ENCODE measurements at regions not wholly inside any gene's neighbourhood (a gene's known extent, or its start where the extent isn't known, plus 50 kb on each side); places are given as distances from the start of the nearest gene placed in this dataset.

GRCh38 chr11:43574411-43574810 lies 106.1 kb upstream of the HSD17B12 start:
- H3K27me3 ChIP-seq (ENCODE audit: control insufficient read depth in 3 of 3, insufficient read depth in 3 of 3, low read length in 3 of 3), result peaks cover 62 to 78% (median 71%) of the 10 kb centered on the region in 3 donors
- no peak overlapping the region for H3K27ac ChIP-seq (ENCODE audit: low read depth, low read length)
- no peak overlapping the region for H3K4me3 ChIP-seq (ENCODE audit: low read length in 3 of 3)

GRCh38 chr11:43574949-43575912 lies 105.3 kb upstream of the HSD17B12 start:
- Histone ChIP-seq H3K27me3 (ENCODE audit: control insufficient read depth in 3 of 3, insufficient read depth in 3 of 3, low read length in 3 of 3) (peaks cover 67 to 78% (median 75%) of the 10 kb centered on the region in 3 donors), H3K4me1 (ENCODE audit: control insufficient read depth in 3 of 3, insufficient read depth in 3 of 3, low read length in 3 of 3) (peaks cover 30 to 48% (median 37%) of the 10 kb centered on the region in 3 donors), H3K27ac (ENCODE audit: low read depth, low read length) (no peak overlapping the region), H3K36me3 (ENCODE audit: control insufficient read depth in 3 of 3, insufficient read depth in 3 of 3, low read length in 3 of 3) (no peaks in the 10 kb centered on the region), H3K9ac (ENCODE audit: low read depth in 1 of 3, low read length in 3 of 3) (peak overlapping the region in 1 of 3 donors; percentile 60), H3K4me3 (ENCODE audit: low read length in 3 of 3) (peak overlapping the region; percentile 45 to 62 (median 61)), H3K9me3 (ENCODE audit: control insufficient read depth in 3 of 3, low read length in 3 of 3) (no peaks in the 10 kb centered on the region)

More at GRCh38 chr11:43574411-43574810, 106.1 kb upstream of the HSD17B12 start:
- Histone ChIP-seq H3K9ac (ENCODE audit: low read depth in 1 of 3, low read length in 3 of 3) (no peak overlapping the region), H3K9me3 (ENCODE audit: control insufficient read depth in 3 of 3, low read length in 3 of 3) (no peaks in the 10 kb centered on the region), H3K4me1 (ENCODE audit: control insufficient read depth in 3 of 3, insufficient read depth in 3 of 3, low read length in 3 of 3) (peaks cover 27 to 41% (median 33%) of the 10 kb centered on the region in 3 donors), H3K36me3 (ENCODE audit: control insufficient read depth in 3 of 3, insufficient read depth in 3 of 3, low read length in 3 of 3) (no peaks in the 10 kb centered on the region)

- Histone ChIP-seq H3K4me1 (ENCODE audit: control insufficient read depth in 3 of 3, insufficient read depth in 3 of 3, low read length in 3 of 3) (peaks cover 33 to 54% (median 43%) of the 10 kb centered on the region in 3 donors), H3K4me3 (ENCODE audit: low read length in 3 of 3) (peak overlapping the region; percentile 45 to 62 (median 61)), H3K9ac (ENCODE audit: low read depth in 1 of 3, low read length in 3 of 3) (peak overlapping the region in 1 of 3 donors; percentile 60), H3K36me3 (ENCODE audit: control insufficient read depth in 3 of 3, insufficient read depth in 3 of 3, low read length in 3 of 3) (no peaks in the 10 kb centered on the region), H3K27ac (ENCODE audit: low read depth, low read length) (no peak overlapping the region), H3K9me3 (ENCODE audit: control insufficient read depth in 3 of 3, low read length in 3 of 3) (no peaks in the 10 kb centered on the region), H3K27me3 (ENCODE audit: control insufficient read depth in 3 of 3, insufficient read depth in 3 of 3, low read length in 3 of 3) (peaks cover 73 to 83% (median 81%) of the 10 kb centered on the region in 3 donors)
These were observed 104.6 kb upstream of the HSD17B12 start for GRCh38 chr11:43575913-43576310.

GRCh38 chr11:43576320-43576802 lies 104.2 kb upstream of the HSD17B12 start:
- Histone ChIP-seq H3K9ac (ENCODE audit: low read depth in 1 of 3, low read length in 3 of 3) (no peak overlapping the region), H3K36me3 (ENCODE audit: control insufficient read depth in 3 of 3, insufficient read depth in 3 of 3, low read length in 3 of 3) (no peaks in the 10 kb centered on the region), H3K4me3 (ENCODE audit: low read length in 3 of 3) (peak overlapping the region; percentile 15 to 61 (median 49)), H3K27me3 (ENCODE audit: control insufficient read depth in 3 of 3, insufficient read depth in 3 of 3, low read length in 3 of 3) (peaks cover 78 to 87% (median 83%) of the 10 kb centered on the region in 3 donors), H3K9me3 (ENCODE audit: control insufficient read depth in 3 of 3, low read length in 3 of 3) (no peaks in the 10 kb centered on the region), H3K4me1 (ENCODE audit: control insufficient read depth in 3 of 3, insufficient read depth in 3 of 3, low read length in 3 of 3) (peaks cover 37 to 59% (median 48%) of the 10 kb centered on the region in 3 donors), H3K27ac (ENCODE audit: low read depth, low read length) (no peak overlapping the region)

GRCh38 chr11:43576803-43577521 lies 103.6 kb upstream of the HSD17B12 start:
- Histone ChIP-seq H3K9me3 (ENCODE audit: control insufficient read depth in 3 of 3, low read length in 3 of 3) (no peaks in the 10 kb centered on the region), H3K27ac (ENCODE audit: low read depth, low read length) (no peak overlapping the region), H3K4me3 (ENCODE audit: low read length in 3 of 3) (peak overlapping the region; percentile 23 to 61 (median 49)), H3K4me1 (ENCODE audit: control insufficient read depth in 3 of 3, insufficient read depth in 3 of 3, low read length in 3 of 3) (peaks cover 43 to 65% (median 52%) of the 10 kb centered on the region in 3 donors), H3K36me3 (ENCODE audit: control insufficient read depth in 3 of 3, insufficient read depth in 3 of 3, low read length in 3 of 3) (no peaks in the 10 kb centered on the region), H3K27me3 (ENCODE audit: control insufficient read depth in 3 of 3, insufficient read depth in 3 of 3, low read length in 3 of 3) (peaks cover 80 to 90% (median 89%) of the 10 kb centered on the region in 3 donors), H3K9ac (ENCODE audit: low read depth in 1 of 3, low read length in 3 of 3) (no peak overlapping the region)

- Histone ChIP-seq H3K4me3 (ENCODE audit: low read length in 3 of 3) (no peak overlapping the region), H3K36me3 (ENCODE audit: control insufficient read depth in 3 of 3, insufficient read depth in 3 of 3, low read length in 3 of 3) (no peaks in the 10 kb centered on the region), H3K27ac (ENCODE audit: low read depth, low read length) (no peak overlapping the region), H3K9me3 (ENCODE audit: control insufficient read depth in 3 of 3, low read length in 3 of 3) (no peaks in the 10 kb centered on the region), H3K4me1 (ENCODE audit: control insufficient read depth in 3 of 3, insufficient read depth in 3 of 3, low read length in 3 of 3) (peaks cover 43 to 70% (median 56%) of the 10 kb centered on the region in 3 donors), H3K27me3 (ENCODE audit: control insufficient read depth in 3 of 3, insufficient read depth in 3 of 3, low read length in 3 of 3) (peaks cover 86 to 92% (median 90%) of the 10 kb centered on the region in 3 donors), H3K9ac (ENCODE audit: low read depth in 1 of 3, low read length in 3 of 3) (no peak overlapping the region)
These were observed 102.8 kb upstream of the HSD17B12 start for GRCh38 chr11:43577566-43578264.

- no peak overlapping the region for H3K9ac ChIP-seq (ENCODE audit: low read depth in 1 of 3, low read length in 3 of 3)
- H3K36me3 ChIP-seq (ENCODE audit: control insufficient read depth in 3 of 3, insufficient read depth in 3 of 3, low read length in 3 of 3), result no peaks in the 10 kb centered on the region
- H3K27me3 ChIP-seq (ENCODE audit: control insufficient read depth in 3 of 3, insufficient read depth in 3 of 3, low read length in 3 of 3), result peaks cover 90 to 95% (median 93%) of the 10 kb centered on the region in 3 donors
- peak overlapping the region in 2 of 3 donors; percentile 69 to 70 for H3K4me3 ChIP-seq (ENCODE audit: low read length in 3 of 3)
- no peaks in the 10 kb centered on the region for H3K9me3 ChIP-seq (ENCODE audit: control insufficient read depth in 3 of 3, low read length in 3 of 3)
- H3K4me1 ChIP-seq (ENCODE audit: control insufficient read depth in 3 of 3, insufficient read depth in 3 of 3, low read length in 3 of 3), result peaks cover 43 to 76% (median 56%) of the 10 kb centered on the region in 3 donors
- no peak overlapping the region for H3K27ac ChIP-seq (ENCODE audit: low read depth, low read length)
These were observed 102.0 kb upstream of the HSD17B12 start for GRCh38 chr11:43578346-43579170.

- Histone ChIP-seq H3K9ac (ENCODE audit: low read depth in 1 of 3, low read length in 3 of 3) (peak overlapping the region in 2 of 3 donors; percentile 14 to 40), H3K9me3 (ENCODE audit: control insufficient read depth in 3 of 3, low read length in 3 of 3) (no peaks in the 10 kb centered on the region), H3K4me1 (ENCODE audit: control insufficient read depth in 3 of 3, insufficient read depth in 3 of 3, low read length in 3 of 3) (peaks cover 40 to 68% (median 51%) of the 10 kb centered on the region in 3 donors), H3K27ac (ENCODE audit: low read depth, low read length) (no peak overlapping the region), H3K36me3 (ENCODE audit: control insufficient read depth in 3 of 3, insufficient read depth in 3 of 3, low read length in 3 of 3) (no peaks in the 10 kb centered on the region), H3K4me3 (ENCODE audit: low read length in 3 of 3) (peak overlapping the region; percentile 67 to 70 (median 69)), H3K27me3 (ENCODE audit: control insufficient read depth in 3 of 3, insufficient read depth in 3 of 3, low read length in 3 of 3) (peaks cover 94 to 97% (median 94%) of the 10 kb centered on the region in 3 donors)
These were observed 101.2 kb upstream of the HSD17B12 start for GRCh38 chr11:43579171-43579918.

Measured in skeletal muscle tissue (tissue), 3 donors.